T-helper 2 cell (primary cell): ENCODE measurements at regions not wholly inside any gene's neighbourhood (a gene's known extent, or its start where the extent isn't known, plus 50 kb on each side); places are given as distances from the start of the nearest gene placed in this dataset.

Experiments used
- DNase-seq, 5 experiments: peaks; one replicate each; pipeline versions ENCODE4 v3.0.0 to v3.0.0-alpha.2; 2012 to 2022

- DNase-seq, result no peak
Measured at GRCh38 chr16:82567175-82567574, 59.6 kb upstream of the CDH13 start.

- no peak for DNase-seq
Measured at GRCh38 chr16:82563401-82563800, 63.4 kb upstream of the CDH13 start.

- DNase-seq, result peak in 1 of 5 experiments; percentile 2
Measured at GRCh38 chr16:82562183-82562683, 64.5 kb upstream of the CDH13 start.

GRCh38 chr16:82560805-82561325 is 65.9 kb upstream of the CDH13 start:
- DNase-seq, result no peak

GRCh38 chr16:82544378-82545160 is 82.2 kb upstream of the CDH13 start:
- DNase-seq, result no peak

- no peak for DNase-seq
Measured at GRCh38 chr16:82542714-82543113, 84.1 kb upstream of the CDH13 start.

GRCh38 chr16:82541103-82541502 is 85.7 kb upstream of the CDH13 start:
- no peak for DNase-seq

- DNase-seq, result no peak
Measured at GRCh38 chr16:82535764-82536163, 91.0 kb upstream of the CDH13 start.

- no peak for DNase-seq
Measured at GRCh38 chr16:82535262-82535661, 91.5 kb upstream of the CDH13 start.

- DNase-seq, result no peak
Measured at GRCh38 chr16:82533189-82533588, 93.6 kb upstream of the CDH13 start.

GRCh38 chr16:82530883-82531282 is 95.9 kb upstream of the CDH13 start:
- DNase-seq, result no peak

GRCh38 chr16:82527101-82527500 is 99.7 kb upstream of the CDH13 start:
- DNase-seq, result no peak

- DNase-seq, result no peak
Measured at GRCh38 chr16:82524976-82525375, 101.8 kb upstream of the CDH13 start.

- no peak for DNase-seq
Measured at GRCh38 chr16:82523815-82524214, 103.0 kb upstream of the CDH13 start.

- no peak for DNase-seq
Measured at GRCh38 chr16:82522026-82522425, 104.7 kb upstream of the CDH13 start.

- no peak for DNase-seq
Measured at GRCh38 chr16:82518811-82519210, 108.0 kb upstream of the CDH13 start.

GRCh38 chr16:82514262-82514661 is 112.5 kb upstream of the CDH13 start:
- no peak for DNase-seq

- no peak for DNase-seq
Measured at GRCh38 chr16:82510789-82511305, 115.9 kb upstream of the CDH13 start.

GRCh38 chr16:82509691-82510430 is 116.9 kb upstream of the CDH13 start:
- DNase-seq, result no peak

- DNase-seq, result no peak
Measured at GRCh38 chr16:82506692-82507670, 119.8 kb upstream of the CDH13 start.

GRCh38 chr16:82504836-82505235 is 121.9 kb upstream of the CDH13 start:
- DNase-seq, result no peak

- no peak for DNase-seq
Measured at GRCh38 chr16:82499302-82499701, 127.5 kb upstream of the CDH13 start.
